ENCODE measurements at regions not wholly inside any gene's neighbourhood (a gene's known extent, or its start where the extent isn't known, plus 50 kb on each side); places are given as distances from the start of the nearest gene placed in this dataset.
"Not testable (repeated sequence)": the region's sequence is repeated elsewhere in the genome, so short reads cannot be mapped to it uniquely, and the experiment has no call there.

DNA sequence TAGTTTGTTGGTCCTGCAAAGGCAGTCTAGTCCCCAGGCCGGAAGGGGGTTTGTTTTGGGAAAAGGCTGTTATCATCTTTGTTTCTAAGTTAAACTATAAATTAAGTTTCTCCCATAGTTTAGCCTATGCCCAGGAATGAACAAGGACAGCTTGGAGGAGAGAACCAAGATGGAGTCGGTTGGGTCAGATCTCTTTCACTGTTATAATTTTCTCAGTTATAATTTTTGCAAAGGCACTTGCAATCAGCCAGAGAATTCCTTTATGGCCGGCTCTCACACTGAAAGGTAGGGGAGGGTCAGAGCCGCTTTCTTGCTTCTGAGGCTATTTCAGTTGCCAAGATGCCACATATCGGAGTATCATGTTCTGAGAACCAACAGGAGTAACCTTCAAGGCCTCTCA is 59.2 kb upstream of the ATF7IP2 start:
- DNase-seq (ENCODE audit: low read depth, low spot score): no peak
- in situ Hi-C loops (cut with HindIII; ENCODE audit: low pct_unique_long_range_greater_than_20kb, low sequenced_read_pairs): no loop called here

GRCh38 chr16:10328291-10328690 is 57.6 kb upstream of the ATF7IP2 start:
- in situ Hi-C loops (cut with HindIII; ENCODE audit: low pct_unique_long_range_greater_than_20kb, low sequenced_read_pairs): not testable (repeated sequence)
- DNase-seq (ENCODE audit: low read depth, low spot score): peak; percentile 36

DNA sequence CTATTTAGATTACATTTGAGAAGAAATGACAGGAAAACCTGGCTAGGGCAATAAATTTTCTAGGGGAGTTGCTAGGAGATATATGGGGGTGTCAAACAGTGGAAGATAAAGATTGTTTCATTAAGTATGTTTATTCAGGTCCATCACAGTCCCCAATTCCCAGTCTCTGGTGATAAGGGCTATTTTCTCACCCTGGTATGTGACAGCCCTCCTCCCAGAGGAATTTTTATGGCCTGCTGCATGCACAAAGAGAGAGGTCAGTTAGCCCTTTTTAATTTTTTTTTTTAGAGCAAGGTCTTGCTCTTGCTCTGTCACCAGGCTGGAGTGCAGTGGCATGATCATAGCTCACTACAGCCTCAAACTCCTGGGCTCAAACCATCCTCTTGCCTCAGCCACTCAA is 53.6 kb upstream of the ATF7IP2 start:
- in situ Hi-C loops (cut with HindIII; ENCODE audit: low pct_unique_long_range_greater_than_20kb, low sequenced_read_pairs): no loop called here
- no peak for DNase-seq (ENCODE audit: low read depth, low spot score)

DNA sequence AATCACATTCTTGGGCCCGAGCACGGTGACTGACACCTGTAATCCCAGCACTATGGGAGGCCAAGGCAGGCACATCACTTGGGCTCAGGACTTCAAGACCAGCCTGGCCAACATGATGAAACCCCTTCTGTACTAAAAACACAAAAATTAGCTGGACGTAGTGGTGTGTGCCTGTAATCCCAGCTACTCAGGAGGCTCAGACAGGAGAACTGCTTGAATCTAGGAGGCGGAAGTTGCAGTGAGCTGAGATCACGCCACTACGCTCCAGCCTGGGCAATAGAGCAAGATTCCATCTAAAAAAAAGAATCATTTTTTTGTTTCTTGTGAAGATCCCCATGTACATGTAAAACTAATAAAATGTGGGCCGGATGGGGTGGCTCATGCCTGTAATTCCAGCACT is 53.1 kb upstream of the ATF7IP2 start:
- no peak for DNase-seq (ENCODE audit: low read depth, low spot score)
- in situ Hi-C loops (cut with HindIII; ENCODE audit: low pct_unique_long_range_greater_than_20kb, low sequenced_read_pairs): no loop called here

DNA sequence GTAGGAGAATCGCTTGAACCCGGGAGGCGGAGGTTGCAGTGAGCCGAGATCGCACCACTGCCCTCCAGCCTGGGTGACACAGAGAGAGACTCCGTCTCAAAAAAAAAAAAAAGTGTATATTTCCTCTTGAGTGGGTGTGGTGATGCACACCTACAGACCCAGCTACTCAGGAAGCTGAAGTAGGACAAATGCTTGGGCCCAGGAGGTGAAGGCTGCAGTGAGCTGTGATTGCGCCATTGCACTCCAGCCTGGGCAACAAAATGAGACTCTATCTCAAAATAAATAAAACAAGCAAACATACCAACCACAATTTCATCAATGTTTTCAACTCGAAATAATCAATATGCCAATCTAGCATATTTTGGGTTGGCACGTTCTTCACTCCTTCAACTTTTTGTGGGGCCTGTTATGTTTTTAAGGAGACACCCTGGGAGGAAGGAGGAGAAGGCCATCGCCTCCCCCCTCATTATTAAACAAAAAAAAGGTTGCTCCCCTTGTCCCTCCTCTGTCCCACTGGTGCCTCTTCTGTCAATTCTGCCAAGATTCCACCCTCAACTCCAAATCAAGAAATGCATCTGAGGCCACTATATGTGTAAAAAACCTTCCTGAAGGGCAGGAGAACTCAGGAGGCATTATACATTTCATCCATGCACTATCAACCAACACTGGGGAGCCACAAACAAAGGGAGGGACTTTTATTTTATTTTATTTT is 52.4 kb upstream of the ATF7IP2 start:
- DNase-seq (ENCODE audit: low read depth, low spot score): no peak
- in situ Hi-C loops (cut with HindIII; ENCODE audit: low pct_unique_long_range_greater_than_20kb, low sequenced_read_pairs): no loop called here

DNA sequence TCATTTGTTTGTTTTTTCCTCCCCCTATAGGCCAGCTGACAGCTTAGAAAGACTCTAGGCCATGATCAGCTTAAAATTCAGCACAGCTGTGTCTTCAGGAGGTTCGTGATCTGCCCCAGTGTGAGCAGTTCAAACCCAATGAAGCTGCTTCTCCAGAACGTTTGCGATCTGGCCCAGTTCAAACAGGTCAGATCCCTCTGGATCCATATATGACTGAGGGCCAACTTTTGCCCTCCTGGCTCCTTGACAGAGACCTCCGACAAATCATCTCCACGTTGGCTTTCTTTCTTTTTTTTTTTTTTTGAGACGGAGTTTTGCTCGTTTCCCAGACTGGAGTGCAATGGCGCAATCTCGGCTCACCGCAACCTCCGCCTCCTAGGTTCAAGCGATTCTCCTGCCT is 50.2 kb upstream of the ATF7IP2 start:
- in situ Hi-C loops (cut with HindIII; ENCODE audit: low pct_unique_long_range_greater_than_20kb, low sequenced_read_pairs): no loop called here
- DNase-seq (ENCODE audit: low read depth, low spot score): no peak
